ENCODE measurements at regions not wholly inside any gene's neighbourhood (a gene's known extent, or its start where the extent isn't known, plus 50 kb on each side); places are given as distances from the start of the nearest gene placed in this dataset.
"Not testable (repeated sequence)": the region's sequence is repeated elsewhere in the genome, so short reads cannot be mapped to it uniquely, and the experiment has no call there.

GRCh38 chr21:15651172-15651571 lies 78.6 kb upstream of the USP25 start:
- H3K4me1 ChIP-seq (ENCODE audit: control insufficient read depth, insufficient read depth, low read length): no peaks in the 10 kb centered on the region
- H3K9me3 ChIP-seq (replicated peaks; ENCODE audit: control insufficient read depth, low read depth, low read length): no peaks in the 10 kb centered on the region
- H3K4me3 ChIP-seq (ENCODE audit: low read length): no peak overlapping the region
- WGBS (ENCODE audit: insufficient coverage): no CpG with 5 or more reads among the region's 3 CpGs
- H3K27me3 ChIP-seq (ENCODE audit: control insufficient read depth, insufficient read depth, low read length): no peaks in the 10 kb centered on the region
- no peaks in the 10 kb centered on the region for H3K36me3 ChIP-seq (ENCODE audit: control insufficient read depth, insufficient read depth, low read length)
- no peak for DNase-seq
- H3K27ac ChIP-seq (ENCODE audit: low read length): no peak overlapping the region

DNA sequence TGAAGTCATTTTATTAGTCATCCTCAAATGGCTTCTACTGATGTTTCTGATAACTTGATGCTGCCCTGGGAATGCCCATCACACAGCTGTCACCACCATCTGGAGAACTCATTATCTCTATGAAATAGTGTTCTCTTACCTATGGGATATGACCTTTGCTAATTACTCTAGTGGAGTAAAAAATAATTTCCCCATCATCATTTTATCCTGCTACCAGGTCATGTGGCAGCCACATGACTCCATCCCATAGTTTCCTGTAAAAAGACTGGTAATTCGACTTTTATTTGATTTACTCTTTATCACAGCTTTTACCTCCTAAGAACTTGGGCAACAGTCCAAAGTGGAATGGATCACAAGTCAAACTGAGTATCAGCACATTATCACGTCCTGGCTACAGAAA lies 76.1 kb upstream of the USP25 start:
- DNase-seq: no peak
- H3K9me3 ChIP-seq (replicated peaks; ENCODE audit: control insufficient read depth, low read depth, low read length): no peaks in the 10 kb centered on the region
- WGBS (ENCODE audit: insufficient coverage): 75% methylated on average over 1 of the region's 2 CpGs
- H3K27me3 ChIP-seq (ENCODE audit: control insufficient read depth, insufficient read depth, low read length): no peaks in the 10 kb centered on the region
- H3K4me1 ChIP-seq (ENCODE audit: control insufficient read depth, insufficient read depth, low read length): no peaks in the 10 kb centered on the region
- no peak overlapping the region for H3K4me3 ChIP-seq (ENCODE audit: low read length)
- no peak overlapping the region for H3K27ac ChIP-seq (ENCODE audit: low read length)
- no peaks in the 10 kb centered on the region for H3K36me3 ChIP-seq (ENCODE audit: control insufficient read depth, insufficient read depth, low read length)

DNA sequence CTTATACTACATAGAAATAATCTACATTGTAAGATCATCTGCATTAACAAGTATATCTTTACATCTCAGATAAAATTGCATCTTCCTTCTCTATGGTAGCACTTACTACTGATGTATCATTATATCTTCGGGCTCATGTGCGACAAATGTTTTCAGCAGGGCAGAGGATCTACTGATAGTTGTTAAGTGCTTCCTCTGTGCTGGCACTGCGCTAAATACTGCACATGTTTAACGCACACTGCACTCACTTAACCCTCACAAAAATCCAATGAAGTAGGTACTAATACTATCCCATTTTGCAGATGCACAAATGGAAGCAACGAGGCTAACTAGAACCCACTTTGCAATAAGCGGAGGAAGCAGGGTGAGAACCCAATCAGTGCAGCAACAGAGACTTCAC lies 75.6 kb upstream of the USP25 start:
- H3K4me3 ChIP-seq (ENCODE audit: low read length): no peak overlapping the region
- 92% methylated on average over 2 of the region's 6 CpGs for WGBS (ENCODE audit: insufficient coverage)
- H3K4me1 ChIP-seq (ENCODE audit: control insufficient read depth, insufficient read depth, low read length): no peaks in the 10 kb centered on the region
- DNase-seq: no peak
- no peaks in the 10 kb centered on the region for H3K36me3 ChIP-seq (ENCODE audit: control insufficient read depth, insufficient read depth, low read length)
- H3K9me3 ChIP-seq (replicated peaks; ENCODE audit: control insufficient read depth, low read depth, low read length): no peaks in the 10 kb centered on the region
- H3K27ac ChIP-seq (ENCODE audit: low read length): no peak overlapping the region
- no peaks in the 10 kb centered on the region for H3K27me3 ChIP-seq (ENCODE audit: control insufficient read depth, insufficient read depth, low read length)

DNA sequence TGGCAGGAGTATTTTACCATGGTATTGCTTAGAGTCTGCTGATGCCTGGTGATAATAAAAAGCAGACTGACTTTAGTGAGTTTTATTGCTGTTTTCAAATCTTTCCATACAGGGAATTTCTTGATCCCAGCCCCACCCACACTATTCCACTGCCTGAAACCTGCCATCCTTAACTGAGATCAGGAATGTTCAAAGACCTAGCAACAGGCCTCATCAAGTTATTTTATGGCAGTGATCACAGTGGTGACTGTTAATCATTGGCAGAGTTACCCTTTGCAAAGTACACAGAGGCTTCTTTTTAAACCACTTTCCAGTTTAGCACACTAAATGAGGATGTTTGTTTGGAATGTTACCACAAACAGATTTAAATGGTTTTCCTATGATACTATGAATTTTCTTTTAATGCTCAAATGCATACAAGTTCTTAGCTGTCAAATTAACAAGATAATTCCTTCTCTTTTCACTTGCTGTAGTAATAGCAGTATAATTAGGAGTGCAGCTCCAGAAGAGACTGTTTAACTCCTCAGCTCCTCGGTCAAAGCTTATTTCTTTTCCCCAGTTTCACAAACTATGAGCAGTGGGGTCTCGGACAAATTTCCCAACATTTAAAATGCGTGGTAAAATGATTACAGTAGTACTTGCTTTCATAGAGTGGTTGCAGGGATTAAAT lies 69.9 kb upstream of the USP25 start:
- Histone ChIP-seq H3K27me3 (ENCODE audit: control insufficient read depth, insufficient read depth, low read length) (no peaks in the 10 kb centered on the region), H3K4me1 (ENCODE audit: control insufficient read depth, insufficient read depth, low read length) (no peaks in the 10 kb centered on the region), H3K27ac (ENCODE audit: low read length) (no peak overlapping the region), H3K36me3 (ENCODE audit: control insufficient read depth, insufficient read depth, low read length) (no peaks in the 10 kb centered on the region), H3K9me3 (replicated peaks; ENCODE audit: control insufficient read depth, low read depth, low read length) (no peaks in the 10 kb centered on the region), H3K4me3 (ENCODE audit: low read length) (no peak overlapping the region)
- DNase-seq: peak; percentile 46
- WGBS (ENCODE audit: insufficient coverage): no CpG with 5 or more reads among the region's 3 CpGs

GRCh38 chr21:15660423-15660804 lies 69.4 kb upstream of the USP25 start:
- no peaks in the 10 kb centered on the region for H3K4me1 ChIP-seq (ENCODE audit: control insufficient read depth, insufficient read depth, low read length)
- H3K27me3 ChIP-seq (ENCODE audit: control insufficient read depth, insufficient read depth, low read length): no peaks in the 10 kb centered on the region
- WGBS (ENCODE audit: insufficient coverage): no CpG with 5 or more reads among the region's 2 CpGs
- H3K4me3 ChIP-seq (ENCODE audit: low read length): no peak overlapping the region
- DNase-seq: no peak
- H3K36me3 ChIP-seq (ENCODE audit: control insufficient read depth, insufficient read depth, low read length): no peaks in the 10 kb centered on the region
- H3K9me3 ChIP-seq (replicated peaks; ENCODE audit: control insufficient read depth, low read depth, low read length): no peaks in the 10 kb centered on the region
- H3K27ac ChIP-seq (ENCODE audit: low read length): no peak overlapping the region

DNA sequence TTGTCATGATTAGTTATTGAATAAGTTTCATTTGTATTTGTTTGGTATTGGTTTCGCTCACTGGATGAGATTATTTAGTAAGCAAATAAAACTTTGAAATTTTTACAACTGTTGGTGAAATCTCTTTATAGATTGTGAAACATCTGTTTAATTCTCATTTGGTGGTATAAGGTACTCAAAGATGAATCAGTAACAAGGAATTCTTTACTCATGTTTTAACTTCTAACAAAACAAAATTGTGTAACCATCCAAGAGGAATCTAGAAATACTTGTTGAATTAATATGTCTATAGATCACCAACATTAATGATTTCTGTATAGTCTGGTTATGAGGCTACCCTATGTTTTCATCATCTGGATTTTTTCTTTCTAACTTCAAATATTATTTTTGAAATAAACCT lies 62.8 kb upstream of the USP25 start:
- Histone ChIP-seq H3K4me1 (ENCODE audit: control insufficient read depth, insufficient read depth, low read length) (no peaks in the 10 kb centered on the region), H3K4me3 (ENCODE audit: low read length) (no peak overlapping the region), H3K27ac (ENCODE audit: low read length) (no peak overlapping the region), H3K36me3 (ENCODE audit: control insufficient read depth, insufficient read depth, low read length) (no peaks in the 10 kb centered on the region), H3K27me3 (ENCODE audit: control insufficient read depth, insufficient read depth, low read length) (no peaks in the 10 kb centered on the region), H3K9me3 (replicated peaks; ENCODE audit: control insufficient read depth, low read depth, low read length) (no peaks in the 10 kb centered on the region)
- DNase-seq: no peak
- no CpG with 5 or more reads among the region's 1 CpG for WGBS (ENCODE audit: insufficient coverage)

DNA sequence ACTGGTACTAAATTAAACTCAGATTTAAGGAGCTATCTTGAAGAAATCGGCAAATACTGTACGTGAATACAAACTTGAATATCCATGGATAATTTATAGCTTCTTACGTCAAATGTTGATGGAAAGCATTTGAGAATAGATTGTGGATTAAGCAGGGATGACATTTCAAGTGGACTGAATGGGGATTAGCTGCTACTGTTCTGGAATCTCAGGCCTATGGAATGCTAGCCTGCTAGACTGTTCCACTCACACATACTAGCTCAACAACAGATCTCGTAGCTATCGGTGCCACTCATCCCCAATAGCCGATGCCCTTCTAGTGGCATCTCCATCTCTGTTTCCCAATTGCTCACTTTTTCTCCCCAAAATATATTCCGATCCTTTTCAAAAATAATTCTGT lies 62.0 kb upstream of the USP25 start:
- DNase-seq: peak; percentile 50
- no peaks in the 10 kb centered on the region for H3K36me3 ChIP-seq (ENCODE audit: control insufficient read depth, insufficient read depth, low read length)
- H3K9me3 ChIP-seq (replicated peaks; ENCODE audit: control insufficient read depth, low read depth, low read length): no peaks in the 10 kb centered on the region
- 88% methylated on average over 3 of the region's 7 CpGs for WGBS (ENCODE audit: insufficient coverage)
- no peaks in the 10 kb centered on the region for H3K27me3 ChIP-seq (ENCODE audit: control insufficient read depth, insufficient read depth, low read length)
- H3K4me1 ChIP-seq (ENCODE audit: control insufficient read depth, insufficient read depth, low read length): no peaks in the 10 kb centered on the region
- H3K27ac ChIP-seq (ENCODE audit: low read length): no peak overlapping the region
- no peak overlapping the region for H3K4me3 ChIP-seq (ENCODE audit: low read length)

- Histone ChIP-seq H3K9me3 (replicated peaks; ENCODE audit: control insufficient read depth, low read depth, low read length) (no peaks in the 10 kb centered on the region), H3K27me3 (ENCODE audit: control insufficient read depth, insufficient read depth, low read length) (no peaks in the 10 kb centered on the region), H3K27ac (ENCODE audit: low read length) (no peak overlapping the region), H3K4me3 (ENCODE audit: low read length) (no peak overlapping the region), H3K36me3 (ENCODE audit: control insufficient read depth, insufficient read depth, low read length) (no peaks in the 10 kb centered on the region), H3K4me1 (ENCODE audit: control insufficient read depth, insufficient read depth, low read length) (no peaks in the 10 kb centered on the region)
- DNase-seq: no peak
- WGBS (ENCODE audit: insufficient coverage): no CpG with 5 or more reads among the region's 2 CpGs
These were observed 60.5 kb upstream of the USP25 start for GRCh38 chr21:15669247-15669646.

GRCh38 chr21:15671188-15671587 lies 58.6 kb upstream of the USP25 start:
- WGBS (ENCODE audit: insufficient coverage): no CpG with 5 or more reads among the region's 3 CpGs
- H3K4me1 ChIP-seq (ENCODE audit: control insufficient read depth, insufficient read depth, low read length): no peaks in the 10 kb centered on the region
- no peak for DNase-seq

DNA sequence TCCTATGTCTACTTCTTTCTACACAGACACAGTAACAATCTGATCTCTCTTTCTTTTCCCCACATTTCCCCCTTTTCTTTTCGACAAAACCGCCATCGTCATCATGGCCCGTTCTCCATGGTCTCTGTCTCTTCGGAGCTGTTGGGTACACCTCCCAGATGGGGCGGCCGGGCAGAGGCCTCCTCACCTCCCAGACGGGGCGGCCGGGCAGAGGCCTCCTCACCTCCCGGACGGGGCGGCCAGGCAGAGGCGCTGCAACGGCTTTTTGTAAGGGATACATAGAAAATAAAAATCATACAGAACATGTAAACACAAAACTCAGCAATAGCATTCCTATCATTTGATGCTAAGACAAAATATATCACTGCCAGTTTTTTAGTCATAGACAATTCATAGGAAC lies 57.2 kb upstream of the USP25 start:
- DNase-seq; H3K4me1 ChIP-seq (ENCODE audit: control insufficient read depth, insufficient read depth, low read length); H3K27me3 ChIP-seq (ENCODE audit: control insufficient read depth, insufficient read depth, low read length); H3K4me3 ChIP-seq (ENCODE audit: low read length); H3K9me3 ChIP-seq (replicated peaks; ENCODE audit: control insufficient read depth, low read depth, low read length); H3K36me3 ChIP-seq (ENCODE audit: control insufficient read depth, insufficient read depth, low read length); H3K27ac ChIP-seq (ENCODE audit: low read length): not testable (repeated sequence)
- WGBS (ENCODE audit: insufficient coverage): 89% methylated on average over 9 of the region's 15 CpGs

More at GRCh38 chr21:15671188-15671587, 58.6 kb upstream of the USP25 start:
- Histone ChIP-seq H3K4me3 (ENCODE audit: low read length) (no peak overlapping the region), H3K36me3 (ENCODE audit: control insufficient read depth, insufficient read depth, low read length) (no peaks in the 10 kb centered on the region), H3K27me3 (ENCODE audit: control insufficient read depth, insufficient read depth, low read length) (no peaks in the 10 kb centered on the region), H3K27ac (ENCODE audit: low read length) (no peak overlapping the region), H3K9me3 (replicated peaks; ENCODE audit: control insufficient read depth, low read depth, low read length) (no peaks in the 10 kb centered on the region)

GRCh38 chr21:15676935-15677334 lies 52.8 kb upstream of the USP25 start:
- H3K4me3 ChIP-seq (ENCODE audit: low read length): no peak overlapping the region
- WGBS (ENCODE audit: insufficient coverage): no CpG with 5 or more reads among the region's 1 CpG
- H3K27ac ChIP-seq (ENCODE audit: low read length): no peak overlapping the region
- H3K4me1 ChIP-seq (ENCODE audit: control insufficient read depth, insufficient read depth, low read length): no peaks in the 10 kb centered on the region
- H3K36me3 ChIP-seq (ENCODE audit: control insufficient read depth, insufficient read depth, low read length): no peaks in the 10 kb centered on the region
- H3K27me3 ChIP-seq (ENCODE audit: control insufficient read depth, insufficient read depth, low read length): no peaks in the 10 kb centered on the region
- no peaks in the 10 kb centered on the region for H3K9me3 ChIP-seq (replicated peaks; ENCODE audit: control insufficient read depth, low read depth, low read length)
- DNase-seq: no peak

Data from muscle of leg (tissue), 3 donors.